Calu3 (cell line): ENCODE measurements at regions not wholly inside any gene's neighbourhood (a gene's known extent, or its start where the extent isn't known, plus 50 kb on each side); places are given as distances from the start of the nearest gene placed in this dataset.

Experiments used
- BruUV-seq: library from RNA; stranded (reverse); fragments of 400-500 nt; replicated peaks from 2 replicates; lab custom pipeline; 2021; lab: Mats Ljungman, UMichigan
- CTCF ChIA-PET: fragments of 300-600 bp; sonication (Branson Sonifier 250); formaldehyde crosslinking; loops from one replicate; lab custom pipeline; 2022; ENCODE audit warnings: antibody characterized with exemption; lab: Charles Lee
- DNase-seq: peaks from one replicate; pipeline ENCODE4 v3.0.0; 2022
- H3K27ac Mint-ChIP-seq: one replicate; pipeline ENCODE4 v1.8.0; 2022; ENCODE audit warnings: mixed read lengths; ENCODE audit not compliant: unreplicated experiment
- H3K27me3 Mint-ChIP-seq: one replicate; pipeline ENCODE4 v1.8.0; 2022; ENCODE audit warnings: mixed read lengths; ENCODE audit not compliant: unreplicated experiment
- H3K36me3 Mint-ChIP-seq: one replicate; pipeline ENCODE4 v1.8.0; 2022; ENCODE audit warnings: mild to moderate bottlenecking, moderate library complexity, mixed read lengths; ENCODE audit not compliant: insufficient read depth, unreplicated experiment
- H3K4me1 Mint-ChIP-seq: one replicate; pipeline ENCODE4 v1.8.0; 2022; ENCODE audit warnings: mild to moderate bottlenecking, low read depth, mixed read lengths; ENCODE audit not compliant: unreplicated experiment
- H3K4me3 Mint-ChIP-seq: one replicate; pipeline ENCODE4 v1.8.0; 2022; ENCODE audit warnings: mild to moderate bottlenecking, low read depth, moderate library complexity, mixed read lengths; ENCODE audit not compliant: unreplicated experiment
- H3K9me3 Mint-ChIP-seq: one replicate; pipeline ENCODE4 v1.8.0; 2022; ENCODE audit warnings: low read depth, mixed read lengths; ENCODE audit not compliant: unreplicated experiment
- CTCF ChIP-seq: fragments of 200-600 bp; IDR thresholded peaks from one replicate; pipeline ENCODE4 v1.8.0; 2022; ENCODE audit warnings: antibody characterized with exemption; ENCODE audit not compliant: unreplicated experiment
- intact Hi-C: fragments of 100-400 bp; cut with micrococcal nuclease; formaldehyde crosslinking; loops from one replicate; pipeline ENCODE4 v1.10.0; 2022; ENCODE audit not compliant: unreplicated experiment

DNA sequence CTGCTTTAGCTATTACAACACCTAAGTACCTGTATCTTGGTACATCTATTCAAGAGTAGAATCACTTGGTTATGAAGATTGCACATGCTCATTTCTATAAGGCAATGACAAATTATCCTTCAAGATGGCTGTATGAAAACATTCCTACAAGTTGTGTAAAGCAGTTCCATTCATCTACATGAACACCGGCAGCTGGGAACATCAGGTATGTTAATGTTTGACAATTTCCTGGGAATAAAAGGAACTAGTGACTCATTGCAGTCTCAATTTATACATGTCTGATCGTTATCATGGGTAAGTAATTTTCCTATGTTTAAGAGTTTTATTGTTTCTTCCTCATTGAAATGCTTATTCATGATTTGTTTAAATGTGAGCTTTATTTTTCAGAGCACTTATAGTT lies 203.2 kb upstream of the SEMA3E start:
- no peaks in the 10 kb centered on the region for H3K36me3 Mint-ChIP-seq
- H3K9me3 Mint-ChIP-seq: no peaks in the 10 kb centered on the region
- no peaks in the 10 kb centered on the region for H3K4me1 Mint-ChIP-seq
- H3K27me3 Mint-ChIP-seq: no peaks in the 10 kb centered on the region
- no TSS peak for BruUV-seq
- H3K4me3 Mint-ChIP-seq: no peak overlapping the region
- no peak for TF ChIP-seq CTCF
- H3K27ac Mint-ChIP-seq: no peak overlapping the region
- peak; percentile 6 for DNase-seq
- CTCF ChIA-PET: no interaction called here
- intact Hi-C loops: no loop called here

DNA sequence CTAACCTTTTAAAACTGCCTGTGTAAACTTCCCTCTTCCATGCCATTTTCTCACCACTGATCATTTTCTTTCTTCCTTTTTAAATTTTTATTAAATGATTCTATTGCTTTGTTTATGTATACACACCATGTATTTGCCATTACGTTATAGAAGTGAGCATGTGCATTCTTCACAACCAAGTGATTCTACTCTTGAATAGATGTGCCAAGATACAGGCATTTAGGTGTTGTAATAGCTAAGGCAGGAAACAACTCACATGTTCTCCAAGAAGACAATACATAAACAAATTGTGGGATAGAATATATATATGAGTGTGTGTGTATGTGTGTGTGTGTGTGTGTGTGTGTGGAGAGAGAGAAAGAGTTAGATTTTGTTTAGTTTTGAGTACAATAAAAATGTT lies 202.6 kb upstream of the SEMA3E start:
- CTCF ChIA-PET: no interaction called here
- no peak for DNase-seq
- no peak for TF ChIP-seq CTCF
- H3K36me3 Mint-ChIP-seq: no peaks in the 10 kb centered on the region
- no TSS peak for BruUV-seq
- no peak overlapping the region for H3K4me3 Mint-ChIP-seq
- intact Hi-C loops: no loop called here
- no peaks in the 10 kb centered on the region for H3K4me1 Mint-ChIP-seq
- H3K9me3 Mint-ChIP-seq: no peaks in the 10 kb centered on the region
- H3K27me3 Mint-ChIP-seq: no peaks in the 10 kb centered on the region
- H3K27ac Mint-ChIP-seq: no peak overlapping the region

DNA sequence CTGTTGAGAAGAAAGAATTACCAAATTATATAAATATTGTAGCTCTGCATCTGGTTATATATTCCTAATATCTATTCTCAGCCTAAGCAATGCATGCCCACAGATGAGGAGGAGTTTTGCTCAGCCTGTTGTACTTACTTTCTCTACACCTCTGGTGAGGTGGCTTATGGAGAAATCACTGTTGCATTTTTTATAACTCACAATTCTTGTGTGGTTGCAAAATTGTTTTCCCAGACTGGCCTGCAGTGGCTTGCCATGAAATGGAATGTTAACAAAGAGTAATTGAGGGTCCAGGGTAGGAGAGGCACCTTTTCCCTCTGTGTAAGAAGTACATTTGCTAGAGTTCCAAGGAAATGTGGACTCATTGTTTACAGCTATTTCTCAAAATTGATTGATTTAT lies 202.0 kb upstream of the SEMA3E start:
- Mint-ChIP-seq H3K36me3 (no peaks in the 10 kb centered on the region), H3K4me1 (no peaks in the 10 kb centered on the region)
- no peak for TF ChIP-seq CTCF

DNA sequence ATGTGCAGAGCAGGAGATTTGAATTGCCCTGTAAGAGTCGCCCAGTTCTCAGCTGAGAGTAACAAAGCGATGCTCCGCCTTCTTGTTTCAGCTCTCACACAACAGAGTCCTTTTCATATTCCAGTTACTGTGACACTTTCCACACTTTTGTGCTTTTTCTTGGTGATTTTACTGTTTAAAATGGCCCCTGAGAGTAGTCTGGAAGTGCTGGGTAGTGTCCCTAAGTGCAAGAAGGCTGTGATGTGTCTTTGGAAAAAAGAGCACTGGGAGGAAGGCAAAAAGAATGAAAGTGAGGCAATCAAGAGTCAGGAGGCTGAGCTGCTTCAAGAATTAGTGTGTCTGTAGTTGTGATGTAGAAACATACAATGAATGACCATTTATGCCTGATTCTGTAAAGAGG lies 201.2 kb upstream of the SEMA3E start:
- Mint-ChIP-seq H3K27ac (no peak overlapping the region), H3K4me3 (no peak overlapping the region), H3K36me3 (no peaks in the 10 kb centered on the region), H3K9me3 (peaks cover 6% of the 10 kb centered on the region), H3K4me1 (no peaks in the 10 kb centered on the region), H3K27me3 (no peaks in the 10 kb centered on the region)
- no peak for DNase-seq
- no peak for TF ChIP-seq CTCF
- CTCF ChIA-PET: no interaction called here
- intact Hi-C loops: no loop called here
- BruUV-seq: no TSS peak

More for the DNA sequence above, 202.0 kb upstream of the SEMA3E start:
- intact Hi-C loops: no loop called here
- no TSS peak for BruUV-seq
- no peak overlapping the region for H3K27ac Mint-ChIP-seq
- no peak overlapping the region for H3K4me3 Mint-ChIP-seq
- CTCF ChIA-PET: no interaction called here
- DNase-seq: no peak
- H3K9me3 Mint-ChIP-seq: peaks cover 2% of the 10 kb centered on the region
- H3K27me3 Mint-ChIP-seq: no peaks in the 10 kb centered on the region

DNA sequence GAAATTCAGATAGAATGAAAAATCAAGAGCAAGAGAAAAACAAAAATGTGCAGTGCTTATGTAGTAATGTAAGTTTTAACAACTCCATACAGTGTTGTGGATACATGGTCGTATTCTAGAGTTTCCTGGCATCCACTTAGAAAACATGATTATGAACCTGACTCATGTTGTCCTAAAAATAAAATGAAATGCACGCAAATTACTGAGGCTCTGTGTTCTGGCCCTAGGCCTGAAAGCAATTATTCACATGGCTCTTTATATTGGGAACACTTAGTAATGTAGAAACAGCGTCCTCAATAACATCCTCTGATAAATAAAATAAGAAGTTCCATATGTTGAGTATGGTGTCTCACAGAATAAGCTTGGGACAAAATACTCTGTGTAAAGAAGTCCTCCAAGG lies 200.2 kb upstream of the SEMA3E start:
- BruUV-seq: no TSS peak
- H3K4me1 Mint-ChIP-seq: no peaks in the 10 kb centered on the region
- no peak overlapping the region for H3K4me3 Mint-ChIP-seq
- H3K27me3 Mint-ChIP-seq: no peaks in the 10 kb centered on the region
- CTCF ChIA-PET: no interaction called here
- DNase-seq: no peak
- peaks cover 6% of the 10 kb centered on the region for H3K9me3 Mint-ChIP-seq
- TF ChIP-seq CTCF: no peak
- intact Hi-C loops: no loop called here
- H3K27ac Mint-ChIP-seq: no peak overlapping the region
- H3K36me3 Mint-ChIP-seq: no peaks in the 10 kb centered on the region
